ENCODE measurements at regions not wholly inside any gene's neighbourhood (a gene's known extent, or its start where the extent isn't known, plus 50 kb on each side); places are given as distances from the start of the nearest gene placed in this dataset.

- Histone ChIP-seq H3K27me3 (peaks cover 0 to 13% (median 7%) of the 10 kb centered on the region in 7 donors), H3K27ac (no peak overlapping the region), H3K9me3 (no peaks in the 10 kb centered on the region), H3K4me1 (peaks cover 0 to 3% (median 0%) of the 10 kb centered on the region in 9 donors), H3K36me3 (no peaks in the 10 kb centered on the region), H3K4me3 (no peak overlapping the region)
- DNase-seq = no peak
- ATAC-seq = no peak
- WGBS, 2 donors = 42 to 50% methylated on average over 8 of the region's 8 CpGs
- intact Hi-C loops (cut with DNase I) = no loop called here
- TF ChIP-seq CTCF (IDR thresholded peaks at IDR 0.05) = peak in 3 of 9 donors; percentile 13 to 26 (median 24)
Observed at GRCh38 chr7:32357535-32358277, 132.5 kb downstream of the LSM5 start.

- peaks cover 0 to 6% (median 0%) of the 10 kb centered on the region in 7 donors for H3K27me3 ChIP-seq
- no peak overlapping the region for H3K27ac ChIP-seq
- intact Hi-C loops (cut with DNase I) = loop anchor here (2.0 to 10.0 kb wide), 7 partner anchors 130 to 605 kb away; no protein-coding TSS in a partner anchor
- DNase-seq (peak in 1 of 2 donors; percentile 17), ATAC-seq (no peak)
- no peaks in the 10 kb centered on the region for H3K4me1 ChIP-seq
- WGBS, 2 donors = 75 to 76% methylated on average over 2 of the region's 2 CpGs
- H3K36me3 ChIP-seq = no peaks in the 10 kb centered on the region
- H3K4me3 ChIP-seq = no peak overlapping the region
- peaks cover 0 to 2% (median 0%) of the 10 kb centered on the region in 11 donors for H3K9me3 ChIP-seq
- TF ChIP-seq CTCF (IDR thresholded peaks at IDR 0.05) = peak; percentile 46 to 77 (median 69)
Observed at GRCh38 chr7:32347244-32347828, 142.8 kb downstream of the LSM5 start.

- no peak for DNase-seq
- 33 to 47% methylated on average over 1 of the region's 1 CpG for WGBS, 2 donors
- Histone ChIP-seq H3K27me3 (peaks cover 0 to 6% (median 0%) of the 10 kb centered on the region in 7 donors), H3K9me3 (peaks cover 0 to 2% (median 0%) of the 10 kb centered on the region in 11 donors), H3K27ac (no peak overlapping the region), H3K4me3 (no peak overlapping the region), H3K36me3 (no peaks in the 10 kb centered on the region), H3K4me1 (no peaks in the 10 kb centered on the region)
- ATAC-seq = no peak
- no peak for TF ChIP-seq CTCF (IDR thresholded peaks at IDR 0.05)
- intact Hi-C loops (cut with DNase I) = loop anchor here (2.0 to 10.0 kb wide), 7 partner anchors 129 to 604 kb away; no protein-coding TSS in a partner anchor
Observed at GRCh38 chr7:32346253-32346652, 143.9 kb downstream of the LSM5 start.

GRCh38 chr7:32336726-32337125, 153.5 kb downstream of the LSM5 start:
- H3K4me1 ChIP-seq = no peaks in the 10 kb centered on the region
- H3K27ac ChIP-seq = no peak overlapping the region
- intact Hi-C loops (cut with DNase I) = no loop called here
- 63 to 77% methylated on average over 2 of the region's 2 CpGs for WGBS, 2 donors
- TF ChIP-seq CTCF (IDR thresholded peaks at IDR 0.05) = no peak
- DNase-seq (no peak), ATAC-seq (no peak)
- peaks cover 0 to 12% (median 0%) of the 10 kb centered on the region in 11 donors for H3K9me3 ChIP-seq
- no peaks in the 10 kb centered on the region for H3K36me3 ChIP-seq
- peaks cover 0 to 6% (median 0%) of the 10 kb centered on the region in 7 donors for H3K27me3 ChIP-seq
- no peak overlapping the region for H3K4me3 ChIP-seq
